ENCODE measurements at regions not wholly inside any gene's neighbourhood (a gene's known extent, or its start where the extent isn't known, plus 50 kb on each side); places are given as distances from the start of the nearest gene placed in this dataset.
"Not testable (repeated sequence)": the region's sequence is repeated elsewhere in the genome, so short reads cannot be mapped to it uniquely, and the experiment has no call there.

GRCh38 chr7:91398341-91398740 is 134.1 kb downstream of the FZD1 start:
- DNase-seq (ENCODE audit: low read depth), result no peak
- TF ChIP-seq, protein P1, sequence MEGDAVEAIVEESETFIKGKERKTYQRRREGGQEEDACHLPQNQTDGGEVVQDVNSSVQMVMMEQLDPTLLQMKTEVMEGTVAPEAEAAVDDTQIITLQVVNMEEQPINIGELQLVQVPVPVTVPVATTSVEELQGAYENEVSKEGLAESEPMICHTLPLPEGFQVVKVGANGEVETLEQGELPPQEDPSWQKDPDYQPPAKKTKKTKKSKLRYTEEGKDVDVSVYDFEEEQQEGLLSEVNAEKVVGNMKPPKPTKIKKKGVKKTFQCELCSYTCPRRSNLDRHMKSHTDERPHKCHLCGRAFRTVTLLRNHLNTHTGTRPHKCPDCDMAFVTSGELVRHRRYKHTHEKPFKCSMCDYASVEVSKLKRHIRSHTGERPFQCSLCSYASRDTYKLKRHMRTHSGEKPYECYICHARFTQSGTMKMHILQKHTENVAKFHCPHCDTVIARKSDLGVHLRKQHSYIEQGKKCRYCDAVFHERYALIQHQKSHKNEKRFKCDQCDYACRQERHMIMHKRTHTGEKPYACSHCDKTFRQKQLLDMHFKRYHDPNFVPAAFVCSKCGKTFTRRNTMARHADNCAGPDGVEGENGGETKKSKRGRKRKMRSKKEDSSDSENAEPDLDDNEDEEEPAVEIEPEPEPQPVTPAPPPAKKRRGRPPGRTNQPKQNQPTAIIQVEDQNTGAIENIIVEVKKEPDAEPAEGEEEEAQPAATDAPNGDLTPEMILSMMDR (conservative IDR thresholded peaks at IDR 0.05; ENCODE audit: low read length), result no peak
- H3K4me3 ChIP-seq (ENCODE audit: low read length), result no peak overlapping the region

- TF ChIP-seq, protein P1 (conservative IDR thresholded peaks at IDR 0.05; ENCODE audit: low read length), result no peak
- DNase-seq (ENCODE audit: low read depth), result no peak
- no peak overlapping the region for H3K4me3 ChIP-seq (ENCODE audit: low read length)
Observed at GRCh38 chr7:91405092-91405788, 141.0 kb downstream of the FZD1 start.

- not testable (repeated sequence) for DNase-seq (ENCODE audit: low read depth); H3K4me3 ChIP-seq (ENCODE audit: low read length)
Observed at GRCh38 chr7:91405873-91406272, 141.6 kb downstream of the FZD1 start.

- TF ChIP-seq, protein P1 (conservative IDR thresholded peaks at IDR 0.05; ENCODE audit: low read length), result no peak
- no peak for DNase-seq (ENCODE audit: low read depth)
- no peak overlapping the region for H3K4me3 ChIP-seq (ENCODE audit: low read length)
Observed at GRCh38 chr7:91407942-91408341, 143.7 kb downstream of the FZD1 start.

GRCh38 chr7:91408388-91409154 is 144.3 kb downstream of the FZD1 start:
- TF ChIP-seq, protein P1 (conservative IDR thresholded peaks at IDR 0.05; ENCODE audit: low read length), result no peak
- DNase-seq (ENCODE audit: low read depth), result no peak
- H3K4me3 ChIP-seq (ENCODE audit: low read length), result no peak overlapping the region

DNA sequence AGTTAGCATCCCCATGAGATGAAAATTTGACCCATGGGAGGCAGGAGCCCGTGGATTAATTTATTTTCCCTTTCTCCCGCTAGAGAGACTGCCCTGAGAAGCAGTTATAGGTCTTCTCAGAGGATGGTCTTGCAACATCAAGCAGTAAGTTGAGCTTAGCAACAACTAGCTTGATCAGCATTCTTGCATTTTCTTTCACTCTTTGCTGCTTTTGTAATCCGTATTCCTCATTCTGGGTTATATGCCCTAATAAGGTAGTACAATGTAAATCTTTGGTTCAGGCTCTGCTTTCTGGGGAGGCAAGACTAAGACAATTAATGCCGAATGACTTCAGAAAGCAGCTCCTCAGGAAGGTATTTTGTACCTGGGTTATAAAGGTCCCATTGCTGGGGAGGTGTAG is 146.8 kb downstream of the FZD1 start:
- TF ChIP-seq, protein P1 (conservative IDR thresholded peaks at IDR 0.05; ENCODE audit: low read length), result no peak
- no peak overlapping the region for H3K4me3 ChIP-seq (ENCODE audit: low read length)
- DNase-seq (ENCODE audit: low read depth), result no peak

DNA sequence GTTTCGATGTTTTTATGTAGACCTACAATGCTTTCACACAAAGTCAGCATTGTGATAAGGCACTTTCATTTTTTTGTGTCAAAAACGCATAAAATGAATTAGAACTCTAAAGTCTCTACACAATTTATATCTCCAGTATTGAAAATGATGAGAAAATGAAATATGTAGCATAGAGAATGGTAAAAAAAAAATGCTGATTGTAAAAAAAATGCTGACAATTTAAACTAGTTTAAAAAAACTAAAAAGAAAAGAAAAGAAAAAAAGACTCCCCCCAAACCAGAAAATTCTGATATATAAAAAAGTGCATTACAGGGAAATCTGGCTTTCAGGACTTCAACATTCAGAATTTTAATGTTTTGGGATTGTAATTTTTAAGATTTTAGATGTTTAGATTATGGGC is 148.1 kb downstream of the FZD1 start:
- no peak overlapping the region for H3K4me3 ChIP-seq (ENCODE audit: low read length)
- DNase-seq (ENCODE audit: low read depth), result no peak
- TF ChIP-seq, protein P1 (conservative IDR thresholded peaks at IDR 0.05; ENCODE audit: low read length), result no peak

Data from AG10803 (cell line).